ENCODE measurements at regions not wholly inside any gene's neighbourhood (a gene's known extent, or its start where the extent isn't known, plus 50 kb on each side); places are given as distances from the start of the nearest gene placed in this dataset.

GRCh38 chr1:184895086-184895485, 79.2 kb downstream of the NIBAN1 start:
- H3K9me3 ChIP-seq, result no peaks in the 10 kb centered on the region
- intact Hi-C loops (cut with DNase I, micrococcal nuclease), result no loop called here
- ATAC-seq (no peak), DNase-seq (no peak)
- TF ChIP-seq CTCF (IDR thresholded peaks at IDR 0.05), result no peak
- no peaks in the 10 kb centered on the region for H3K36me3 ChIP-seq (ENCODE audit: low read depth)
- H3K4me3 ChIP-seq, result no peak overlapping the region
- H3K4me1 ChIP-seq (ENCODE audit: low read depth), result no peaks in the 10 kb centered on the region

GRCh38 chr1:184893695-184894094, 80.6 kb downstream of the NIBAN1 start:
- intact Hi-C loops (cut with DNase I, micrococcal nuclease), result no loop called here
- no peak for DNase-seq
- Histone ChIP-seq H3K9me3 (no peaks in the 10 kb centered on the region), H3K4me3 (no peak overlapping the region), H3K4me1 (ENCODE audit: low read depth) (no peaks in the 10 kb centered on the region), H3K36me3 (ENCODE audit: low read depth) (no peaks in the 10 kb centered on the region)
- ATAC-seq, result no peak
- TF ChIP-seq CTCF (IDR thresholded peaks at IDR 0.05), result no peak

GRCh38 chr1:184892116-184892515, 82.2 kb downstream of the NIBAN1 start:
- ATAC-seq (peak; percentile 43), DNase-seq (no peak)
- H3K36me3 ChIP-seq (ENCODE audit: low read depth), result no peaks in the 10 kb centered on the region
- intact Hi-C loops (cut with DNase I, micrococcal nuclease), result no loop called here
- H3K9me3 ChIP-seq, result no peaks in the 10 kb centered on the region
- H3K4me3 ChIP-seq, result no peak overlapping the region
- TF ChIP-seq CTCF (IDR thresholded peaks at IDR 0.05), result no peak
- H3K4me1 ChIP-seq (ENCODE audit: low read depth), result no peaks in the 10 kb centered on the region

GRCh38 chr1:184891440-184891839, 82.9 kb downstream of the NIBAN1 start:
- Histone ChIP-seq H3K9me3 (no peaks in the 10 kb centered on the region), H3K4me1 (ENCODE audit: low read depth) (no peaks in the 10 kb centered on the region), H3K36me3 (ENCODE audit: low read depth) (no peaks in the 10 kb centered on the region), H3K4me3 (no peak overlapping the region)
- TF ChIP-seq CTCF (IDR thresholded peaks at IDR 0.05), result no peak
- ATAC-seq, result no peak
- intact Hi-C loops (cut with DNase I, micrococcal nuclease), result no loop called here
- no peak for DNase-seq

GRCh38 chr1:184890539-184890973, 83.8 kb downstream of the NIBAN1 start:
- no peaks in the 10 kb centered on the region for H3K9me3 ChIP-seq
- no peak for TF ChIP-seq CTCF (IDR thresholded peaks at IDR 0.05)
- no peak for DNase-seq
- intact Hi-C loops (cut with DNase I, micrococcal nuclease), result no loop called here
- peak; percentile 65 for ATAC-seq
- H3K36me3 ChIP-seq (ENCODE audit: low read depth), result no peaks in the 10 kb centered on the region
- no peak overlapping the region for H3K4me3 ChIP-seq
- no peaks in the 10 kb centered on the region for H3K4me1 ChIP-seq (ENCODE audit: low read depth)

GRCh38 chr1:184889902-184890301, 84.4 kb downstream of the NIBAN1 start:
- no peak for ATAC-seq
- Histone ChIP-seq H3K4me1 (ENCODE audit: low read depth) (no peaks in the 10 kb centered on the region), H3K36me3 (ENCODE audit: low read depth) (no peaks in the 10 kb centered on the region), H3K4me3 (no peak overlapping the region), H3K9me3 (no peaks in the 10 kb centered on the region)
- no peak for TF ChIP-seq CTCF (IDR thresholded peaks at IDR 0.05)
- intact Hi-C loops (cut with DNase I, micrococcal nuclease), result loop anchor here in 1 of 2 donors (10.0 kb wide), 1 partner anchor 85 kb away; the partner anchor contains the start of gene NIBAN1
- DNase-seq, result no peak
